Panc1 (cell line): ENCODE measurements at regions not wholly inside any gene's neighbourhood (a gene's known extent, or its start where the extent isn't known, plus 50 kb on each side); places are given as distances from the start of the nearest gene placed in this dataset.

Experiments used
- ATAC-seq: fragments of 200-7000 bp; cut with Tn5 transposase; 2 replicates; pipeline ENCODE4 v1.9.1; 2020; ENCODE audit warnings: mild to moderate bottlenecking, moderate library complexity
- BruUV-seq: library from RNA; stranded (reverse); fragments of 400-500 nt; replicated peaks from 2 replicates; lab custom pipeline; 2021; lab: Mats Ljungman, UMichigan
- CTCF ChIA-PET: fragments of 300-600 bp; sonication (Branson Sonifier 250); formaldehyde crosslinking; loops from one replicate; lab custom pipeline; 2022; ENCODE audit warnings: antibody characterized with exemption; lab: Charles Lee
- POLR2A ChIA-PET: fragments of 300-600 bp; sonication (Branson Sonifier 250); formaldehyde crosslinking; loops from one replicate; lab custom pipeline; 2022; ENCODE audit warnings: antibody characterized with exemption; lab: Charles Lee
- DNase-seq: peaks from one replicate; pipeline ENCODE4 v3.0.0-alpha.2; 2010; ENCODE audit warnings: low read depth, low spot score
- H3K27ac ChIP-seq: 2 replicates; pipeline ENCODE4 v1.5.1; 2011; ENCODE audit warnings: mild to moderate bottlenecking, low read length, inconsistent platforms
- H3K27me3 ChIP-seq: fragments of 200-500 bp; sonication (Bioruptor generic); 2 replicates; pipeline ENCODE4 v1.6.0; 2014; ENCODE audit warnings: low read length, inconsistent platforms; ENCODE audit not compliant: control insufficient read depth, insufficient read depth
- H3K36me3 ChIP-seq: fragments of 200-500 bp; sonication (Bioruptor generic); 2 replicates; pipeline ENCODE4 v1.5.1; 2014; ENCODE audit warnings: inconsistent platforms, mild to moderate bottlenecking, low read length, moderate library complexity; ENCODE audit not compliant: control insufficient read depth, insufficient read depth
- H3K4me1 ChIP-seq: 2 replicates; pipeline ENCODE4 v1.5.1; 2011; ENCODE audit warnings: inconsistent platforms, mild to moderate bottlenecking, low read length, moderate library complexity; ENCODE audit not compliant: control insufficient read depth, insufficient read depth
- H3K4me3 ChIP-seq, 2 experiments: 2 replicates each; pipeline ENCODE4 v1.5.1; 2011 to 2012; ENCODE audit warnings: low read depth in 2 of 2, low read length in 2 of 2, mild to moderate bottlenecking in 2 of 2, inconsistent platforms in 1 of 2, moderate library complexity in 1 of 2
- H3K9me3 ChIP-seq: fragments of 200-500 bp; sonication (Bioruptor generic); 2 replicates; pipeline ENCODE4 v1.5.1; 2014; ENCODE audit warnings: low read depth, mild to moderate bottlenecking, inconsistent platforms, low read length, moderate library complexity; ENCODE audit not compliant: control insufficient read depth, insufficient read depth
- POLR2AphosphoS5 ChIP-seq: IDR thresholded peaks from 2 replicates; pipeline ENCODE4 v1.6.1; 2012; ENCODE audit warnings: mild to moderate bottlenecking, low read depth, low read length, moderate library complexity
- SIN3A ChIP-seq: IDR thresholded peaks from 2 replicates; pipeline ENCODE4 v1.6.1; 2012; ENCODE audit warnings: low read depth, mild to moderate bottlenecking, low read length, moderate library complexity, borderline replicate concordance; ENCODE audit not compliant: insufficient read depth
- TCF7L2 ChIP-seq: IDR thresholded peaks from 2 replicates; pipeline ENCODE4 v1.6.1; 2011; ENCODE audit warnings: mild to moderate bottlenecking, low read depth, low read length, inconsistent platforms
- in situ Hi-C: cut with HindIII; loops from 2 replicates; pipeline ENCODE4 v1.10.0; 2016; ENCODE audit warnings: low sequenced_read_pairs, low pct_unique_long_range_greater_than_20kb
- intact Hi-C: fragments of 100-400 bp; cut with micrococcal nuclease; formaldehyde crosslinking; loops from one replicate; pipeline ENCODE4 v1.10.0; 2022; ENCODE audit not compliant: unreplicated experiment
- TF ChIP-seq, protein P1 (sequence below), 2 experiments: IDR thresholded peaks; 2 replicates each; pipeline ENCODE4 v1.6.1; 2011 to 2012; ENCODE audit warnings: low read depth in 2 of 2, control low read depth in 1 of 2, low read length in 1 of 2, mild to moderate bottlenecking in 1 of 2, moderate library complexity in 1 of 2; ENCODE audit not compliant: insufficient read depth in 1 of 2
- TF ChIP-seq, protein P2 (sequence below): fragments of 450-650 bp; IDR thresholded peaks from 2 replicates; pipeline ENCODE4 v1.5.1; 2017; ENCODE audit warnings: mild to moderate bottlenecking

DNA sequence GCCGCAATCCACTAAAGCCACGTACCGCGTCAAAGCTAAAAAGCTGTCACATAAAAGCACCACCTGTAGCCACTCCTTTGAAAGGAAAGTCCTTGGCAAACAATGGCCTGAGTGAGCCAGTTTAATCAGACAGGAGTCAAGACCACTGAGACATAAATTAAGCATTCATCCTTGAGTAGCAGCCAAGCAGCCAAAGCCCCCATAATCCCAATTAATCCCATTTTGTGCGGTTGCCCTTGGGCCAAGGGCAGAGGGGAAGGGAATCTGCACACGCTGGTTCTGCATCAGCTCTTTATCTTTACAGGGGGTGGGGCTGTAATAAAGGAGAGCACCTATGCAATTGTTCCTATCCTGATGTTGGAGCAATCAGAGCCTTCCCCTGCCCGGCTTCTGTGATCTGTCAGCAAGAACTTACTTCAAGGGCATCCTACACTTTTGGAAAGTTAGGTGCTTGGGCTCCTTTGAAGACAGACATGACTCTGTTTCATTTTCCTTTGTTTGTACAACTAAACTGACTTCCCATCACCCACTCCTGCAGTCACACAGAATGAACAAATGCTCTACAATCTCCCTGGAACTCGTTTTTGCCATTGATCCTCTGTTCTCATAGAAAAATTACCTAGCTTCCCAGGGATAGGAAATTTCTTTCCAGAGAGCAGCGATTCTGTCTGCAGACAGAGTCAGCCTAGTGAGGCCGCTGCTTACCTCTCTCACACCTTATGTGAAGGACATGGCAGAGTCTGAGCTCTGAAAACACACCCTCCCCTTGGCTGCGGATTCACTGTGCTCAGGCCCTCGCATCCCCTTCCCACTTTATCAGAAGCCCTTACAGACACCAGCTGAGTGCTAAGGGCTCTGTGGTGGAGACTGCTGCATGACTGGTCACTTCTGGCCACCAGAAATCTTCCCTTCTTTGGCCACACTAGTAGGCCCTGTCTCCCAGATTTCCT, 116.2 kb upstream of the TBCA start:
- no peak for TF ChIP-seq POLR2AphosphoS5
- no TSS peak for BruUV-seq
- in situ Hi-C loops = no loop called here
- ChIA-PET CTCF (no interaction called here), POLR2A (no interaction called here)
- DNase-seq (no peak), ATAC-seq (peak; percentile 37; the same call in 1 of the 2 replicates)
- Histone ChIP-seq H3K4me1 (peaks cover 22% of the 10 kb centered on the region), H3K4me3 (no peak overlapping the region), H3K9me3 (no peaks in the 10 kb centered on the region), H3K27me3 (no peaks in the 10 kb centered on the region), H3K36me3 (no peaks in the 10 kb centered on the region), H3K27ac (peak overlapping the region; percentile 52)
- intact Hi-C loops = no loop called here

DNA sequence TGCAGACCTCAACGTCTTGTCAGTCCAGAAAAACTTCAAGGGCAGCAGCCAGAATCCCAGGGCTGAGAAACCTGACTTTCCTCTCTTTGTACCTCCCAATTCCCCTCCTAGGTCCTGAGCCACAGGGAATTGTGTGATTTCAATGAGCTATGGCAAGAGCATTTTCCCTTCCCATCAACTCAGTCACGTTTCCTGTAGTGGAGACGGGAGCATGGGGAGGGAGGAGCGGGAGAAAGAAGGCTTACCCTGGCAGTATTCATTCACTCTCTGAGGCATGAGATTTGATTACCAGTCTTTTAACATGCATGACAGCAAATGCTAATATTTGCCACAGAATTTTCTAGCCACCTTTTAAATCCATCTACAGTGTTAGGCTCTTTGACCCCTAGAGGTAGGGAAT, 109.4 kb upstream of the TBCA start:
- in situ Hi-C loops = no loop called here
- H3K36me3 ChIP-seq = no peaks in the 10 kb centered on the region
- no peak overlapping the region for H3K4me3 ChIP-seq
- ATAC-seq (no peak), DNase-seq (no peak)
- H3K4me1 ChIP-seq = no peaks in the 10 kb centered on the region
- ChIA-PET CTCF (no interaction called here), POLR2A (no interaction called here)
- BruUV-seq = no TSS peak
- no peak overlapping the region for H3K27ac ChIP-seq
- TF ChIP-seq POLR2AphosphoS5 (no peak), TCF7L2 (no peak), SIN3A (no peak)
- TF ChIP-seq, protein P1, sequence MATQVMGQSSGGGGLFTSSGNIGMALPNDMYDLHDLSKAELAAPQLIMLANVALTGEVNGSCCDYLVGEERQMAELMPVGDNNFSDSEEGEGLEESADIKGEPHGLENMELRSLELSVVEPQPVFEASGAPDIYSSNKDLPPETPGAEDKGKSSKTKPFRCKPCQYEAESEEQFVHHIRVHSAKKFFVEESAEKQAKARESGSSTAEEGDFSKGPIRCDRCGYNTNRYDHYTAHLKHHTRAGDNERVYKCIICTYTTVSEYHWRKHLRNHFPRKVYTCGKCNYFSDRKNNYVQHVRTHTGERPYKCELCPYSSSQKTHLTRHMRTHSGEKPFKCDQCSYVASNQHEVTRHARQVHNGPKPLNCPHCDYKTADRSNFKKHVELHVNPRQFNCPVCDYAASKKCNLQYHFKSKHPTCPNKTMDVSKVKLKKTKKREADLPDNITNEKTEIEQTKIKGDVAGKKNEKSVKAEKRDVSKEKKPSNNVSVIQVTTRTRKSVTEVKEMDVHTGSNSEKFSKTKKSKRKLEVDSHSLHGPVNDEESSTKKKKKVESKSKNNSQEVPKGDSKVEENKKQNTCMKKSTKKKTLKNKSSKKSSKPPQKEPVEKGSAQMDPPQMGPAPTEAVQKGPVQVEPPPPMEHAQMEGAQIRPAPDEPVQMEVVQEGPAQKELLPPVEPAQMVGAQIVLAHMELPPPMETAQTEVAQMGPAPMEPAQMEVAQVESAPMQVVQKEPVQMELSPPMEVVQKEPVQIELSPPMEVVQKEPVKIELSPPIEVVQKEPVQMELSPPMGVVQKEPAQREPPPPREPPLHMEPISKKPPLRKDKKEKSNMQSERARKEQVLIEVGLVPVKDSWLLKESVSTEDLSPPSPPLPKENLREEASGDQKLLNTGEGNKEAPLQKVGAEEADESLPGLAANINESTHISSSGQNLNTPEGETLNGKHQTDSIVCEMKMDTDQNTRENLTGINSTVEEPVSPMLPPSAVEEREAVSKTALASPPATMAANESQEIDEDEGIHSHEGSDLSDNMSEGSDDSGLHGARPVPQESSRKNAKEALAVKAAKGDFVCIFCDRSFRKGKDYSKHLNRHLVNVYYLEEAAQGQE (IDR thresholded peaks at IDR 0.05; ENCODE audit: insufficient read depth in 1 of 2, low read depth in 2 of 2, low read length in 1 of 2) = no peak
- TF ChIP-seq, protein P2, sequence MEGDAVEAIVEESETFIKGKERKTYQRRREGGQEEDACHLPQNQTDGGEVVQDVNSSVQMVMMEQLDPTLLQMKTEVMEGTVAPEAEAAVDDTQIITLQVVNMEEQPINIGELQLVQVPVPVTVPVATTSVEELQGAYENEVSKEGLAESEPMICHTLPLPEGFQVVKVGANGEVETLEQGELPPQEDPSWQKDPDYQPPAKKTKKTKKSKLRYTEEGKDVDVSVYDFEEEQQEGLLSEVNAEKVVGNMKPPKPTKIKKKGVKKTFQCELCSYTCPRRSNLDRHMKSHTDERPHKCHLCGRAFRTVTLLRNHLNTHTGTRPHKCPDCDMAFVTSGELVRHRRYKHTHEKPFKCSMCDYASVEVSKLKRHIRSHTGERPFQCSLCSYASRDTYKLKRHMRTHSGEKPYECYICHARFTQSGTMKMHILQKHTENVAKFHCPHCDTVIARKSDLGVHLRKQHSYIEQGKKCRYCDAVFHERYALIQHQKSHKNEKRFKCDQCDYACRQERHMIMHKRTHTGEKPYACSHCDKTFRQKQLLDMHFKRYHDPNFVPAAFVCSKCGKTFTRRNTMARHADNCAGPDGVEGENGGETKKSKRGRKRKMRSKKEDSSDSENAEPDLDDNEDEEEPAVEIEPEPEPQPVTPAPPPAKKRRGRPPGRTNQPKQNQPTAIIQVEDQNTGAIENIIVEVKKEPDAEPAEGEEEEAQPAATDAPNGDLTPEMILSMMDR = no peak
- H3K27me3 ChIP-seq = no peaks in the 10 kb centered on the region
- no peaks in the 10 kb centered on the region for H3K9me3 ChIP-seq
- intact Hi-C loops = no loop called here
